Femur (tissue), 1 donor: ENCODE measurements at regions not wholly inside any gene's neighbourhood (a gene's known extent, or its start where the extent isn't known, plus 50 kb on each side); places are given as distances from the start of the nearest gene placed in this dataset.
A peak's percentile ranks its signal among the peaks of the same experiment; 100 is the strongest.
"Not testable (repeated sequence)": the region's sequence is repeated elsewhere in the genome, so short reads cannot be mapped to it uniquely, and the experiment has no call there.

Experiments
- DNase-seq: peaks from one replicate; pipeline ENCODE4 v3.0.0-alpha.2; 2017

- no peak for DNase-seq
Measured at GRCh38 chr2:53356291-53356905, 411.2 kb upstream of the CHAC2 start.

GRCh38 chr2:53353135-53354114 lies 414.2 kb upstream of the CHAC2 start:
- peak; percentile 40 for DNase-seq

DNA sequence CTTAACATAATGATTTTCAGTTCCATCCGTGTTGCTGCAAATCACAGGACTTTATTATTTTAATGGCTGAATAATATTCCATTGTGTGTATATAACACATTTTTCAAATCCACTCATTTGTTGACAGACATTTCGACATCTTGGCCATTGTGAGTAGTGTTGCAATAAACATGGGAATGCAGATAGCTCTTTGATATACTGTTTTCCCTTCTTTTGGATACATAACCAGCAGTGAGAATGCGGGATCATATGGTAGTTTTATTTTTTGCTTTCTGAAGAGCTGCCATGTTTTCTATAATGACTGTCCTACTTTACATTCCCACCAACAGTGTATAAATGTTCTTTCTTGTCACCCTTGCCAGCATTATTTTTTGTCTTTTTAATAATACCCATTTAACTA lies 420.3 kb upstream of the CHAC2 start:
- no peak for DNase-seq

- DNase-seq: no peak
Measured at GRCh38 chr2:53342248-53342647, 425.4 kb upstream of the CHAC2 start.

DNA sequence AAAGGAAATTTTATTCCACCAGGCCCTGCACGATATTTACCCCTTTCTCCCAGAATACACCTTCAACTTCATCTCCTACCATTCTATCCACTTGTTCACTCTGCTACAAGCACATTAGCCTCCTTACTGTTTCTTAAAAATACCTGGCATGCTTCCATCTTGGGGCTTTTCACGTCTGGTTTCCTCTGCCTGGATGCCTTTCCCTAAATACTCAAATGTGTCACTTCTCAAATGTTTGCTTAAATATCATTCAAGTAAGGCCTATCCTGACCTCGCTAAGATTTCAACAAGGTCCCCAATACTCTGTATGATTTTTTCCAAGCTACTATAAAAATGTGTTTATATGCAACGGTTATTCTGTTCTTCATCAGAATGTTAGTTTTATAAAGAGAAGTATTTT lies 433.0 kb upstream of the CHAC2 start:
- DNase-seq: no peak

GRCh38 chr2:53331667-53332066 lies 435.9 kb upstream of the CHAC2 start:
- no peak for DNase-seq

- DNase-seq: no peak
Measured at GRCh38 chr2:53317861-53318260, 449.7 kb upstream of the CHAC2 start.

DNA sequence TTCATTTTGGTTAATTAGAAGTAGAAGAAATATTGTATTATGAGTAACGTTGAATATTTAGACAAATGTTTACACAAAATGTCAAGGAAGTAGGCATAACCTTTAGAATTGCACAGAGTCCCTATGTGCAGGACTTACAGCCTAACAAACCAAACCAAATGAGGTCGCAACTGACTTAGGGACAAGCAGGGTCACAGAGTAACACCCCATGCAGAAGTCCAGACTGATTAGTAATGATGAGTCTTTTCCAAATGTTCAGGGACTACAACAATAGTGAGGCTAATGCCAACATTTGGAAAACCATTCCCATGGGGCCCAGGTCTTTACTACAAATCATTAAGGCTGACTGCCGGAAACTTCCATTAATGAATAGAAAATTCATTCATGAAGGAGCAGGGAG lies 452.5 kb upstream of the CHAC2 start:
- DNase-seq: no peak

DNA sequence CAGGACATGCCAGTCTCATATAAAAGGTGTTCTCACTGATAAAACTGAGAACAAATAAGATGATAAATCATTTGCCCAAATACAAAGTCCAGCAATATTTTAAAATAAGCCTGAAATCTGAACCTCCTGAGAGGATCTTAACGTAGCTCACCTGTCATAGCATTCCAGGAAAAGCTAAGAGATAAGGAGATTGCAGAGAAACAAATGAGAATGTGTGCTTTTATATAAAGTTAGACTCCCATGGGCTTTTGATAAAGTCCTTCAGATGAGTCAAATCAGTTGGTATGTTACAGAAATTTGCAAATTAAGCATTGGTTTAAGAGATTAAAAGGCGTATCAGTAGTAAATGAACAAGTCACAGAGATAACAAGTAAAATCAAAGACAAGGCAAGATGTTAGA lies 452.9 kb upstream of the CHAC2 start:
- no peak for DNase-seq

DNA sequence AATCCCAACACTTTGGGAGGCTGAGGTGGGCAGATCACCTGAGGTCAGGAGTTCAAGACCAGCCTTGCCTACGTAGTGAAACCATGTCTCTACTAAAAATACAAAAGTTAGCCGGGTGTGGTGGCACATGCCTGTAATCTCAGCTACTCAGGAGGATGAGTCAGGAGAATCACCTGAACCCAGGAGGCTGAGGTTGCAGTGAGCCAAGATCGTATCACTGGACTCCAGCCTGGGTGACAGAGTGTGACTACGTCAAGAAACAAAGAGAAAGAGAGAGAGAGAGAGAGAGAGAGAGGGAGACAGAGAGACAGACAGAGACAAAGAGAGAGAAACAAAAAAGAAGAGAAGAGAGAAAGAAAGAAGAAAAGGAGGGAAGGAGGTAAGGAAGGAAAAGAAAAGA lies 454.0 kb upstream of the CHAC2 start:
- DNase-seq: not testable (repeated sequence)

DNA sequence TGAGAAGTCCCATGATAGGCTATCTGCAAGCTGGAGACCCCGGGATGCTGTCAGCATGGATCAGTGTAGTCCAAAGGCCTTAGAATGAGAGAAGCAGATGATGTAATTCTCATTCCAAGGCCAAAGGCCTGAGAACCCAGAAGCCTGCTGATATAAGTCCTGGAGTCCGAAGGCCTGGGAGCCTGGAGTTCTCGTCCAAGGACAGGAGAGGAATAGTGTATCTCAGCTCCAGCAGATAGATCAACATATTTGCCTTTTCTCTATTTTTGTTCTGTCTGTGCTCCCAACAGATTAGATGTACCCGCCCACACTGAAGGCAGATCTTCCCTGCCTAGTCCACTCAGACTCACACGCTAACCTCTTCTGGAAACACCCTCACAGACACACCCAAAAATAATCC lies 454.9 kb upstream of the CHAC2 start:
- DNase-seq: no peak

DNA sequence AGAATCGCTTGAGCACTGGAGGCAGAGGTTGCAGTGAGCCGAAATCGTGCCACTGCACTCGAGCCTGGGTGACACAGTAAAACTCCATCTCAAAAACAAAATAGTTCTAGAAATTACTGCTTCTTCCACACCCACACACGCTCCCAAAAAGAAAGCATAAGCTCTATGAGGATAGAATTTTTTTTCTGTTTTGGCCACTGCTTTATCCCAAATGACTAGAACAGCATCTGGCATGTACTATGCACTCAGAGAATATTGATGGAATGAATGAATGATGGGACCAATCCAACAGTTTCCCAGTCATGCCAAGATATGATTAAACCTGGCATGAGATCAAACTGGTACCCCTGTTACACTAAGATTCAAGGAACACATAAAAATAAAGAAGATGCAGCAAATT lies 455.4 kb upstream of the CHAC2 start:
- DNase-seq: no peak

DNA sequence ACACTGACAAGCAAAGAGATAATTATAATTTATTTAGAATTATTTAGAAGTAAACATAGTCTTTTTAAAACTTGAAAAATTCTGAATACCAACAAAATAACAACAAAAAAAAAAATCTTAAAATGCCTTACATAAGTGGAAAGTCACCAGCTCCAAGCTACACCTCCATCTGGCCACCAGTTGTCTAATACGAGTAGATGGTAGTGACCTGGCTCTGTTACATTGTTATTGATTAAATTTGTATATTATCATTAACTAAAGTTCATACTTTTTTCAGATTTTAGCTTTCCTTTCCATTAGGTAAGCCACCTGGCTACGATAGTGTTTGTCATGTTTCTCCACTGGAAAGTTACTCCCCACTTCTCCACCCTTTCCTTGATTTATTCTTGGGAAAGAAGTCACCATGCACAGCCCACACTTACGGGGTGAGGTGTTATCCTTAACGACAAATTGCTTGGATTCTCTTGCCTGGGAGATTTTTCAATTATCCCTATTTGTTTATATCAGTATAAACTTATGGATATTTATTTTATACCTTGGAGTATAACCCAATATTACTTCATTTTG lies 464.5 kb upstream of the CHAC2 start:
- no peak for DNase-seq

GRCh38 chr2:53302455-53302854 lies 465.1 kb upstream of the CHAC2 start:
- DNase-seq: no peak

DNA sequence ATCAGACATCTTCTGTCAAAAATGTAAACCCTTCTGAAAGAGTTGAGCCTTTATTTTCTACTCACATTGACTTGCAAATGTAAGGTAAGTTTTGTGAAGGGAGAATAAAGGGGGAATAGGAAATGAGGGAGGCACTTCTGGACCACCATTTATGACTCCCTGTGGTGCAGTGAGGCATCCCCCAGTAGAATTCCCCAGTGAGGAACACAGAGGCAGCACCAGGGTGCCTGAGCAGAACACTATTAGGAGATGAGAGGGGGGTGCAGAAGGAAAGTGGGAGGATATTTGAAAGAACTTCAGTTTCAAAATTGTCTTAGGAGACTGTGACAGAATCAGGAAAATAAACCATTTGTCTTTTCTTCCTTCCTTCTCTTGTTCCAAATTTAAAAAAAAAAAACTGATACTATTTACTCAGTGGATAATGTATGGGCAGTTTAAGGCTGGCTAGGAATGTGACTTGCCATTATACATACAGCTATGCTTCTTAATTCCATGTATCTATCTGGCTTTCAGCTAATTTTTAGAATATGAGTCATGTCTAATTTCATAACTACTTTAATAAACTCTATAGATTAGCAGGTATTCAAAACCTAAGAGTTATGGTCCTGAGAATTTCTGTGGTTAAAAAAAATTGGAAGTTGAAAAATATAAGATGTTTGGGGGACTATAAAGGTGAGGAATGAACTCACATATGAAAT lies 478.1 kb upstream of the CHAC2 start:
- DNase-seq: no peak

DNA sequence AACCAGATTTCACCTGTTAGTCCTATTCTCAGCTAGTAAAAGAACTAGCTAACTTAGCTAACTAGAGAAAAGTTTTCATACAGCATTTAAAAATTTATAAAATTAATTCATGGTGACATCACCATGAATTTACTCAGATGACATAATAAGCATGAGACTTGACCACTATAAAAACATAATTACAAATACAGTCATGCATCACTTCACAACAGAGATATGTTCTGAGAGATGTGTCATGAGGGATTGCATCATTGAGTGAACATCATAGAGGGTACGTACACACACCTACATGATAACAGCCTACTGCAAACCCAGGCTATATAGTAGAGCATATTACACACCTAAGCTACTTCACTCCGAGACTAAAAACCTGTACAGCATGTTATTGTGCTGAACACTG lies 481.3 kb upstream of the CHAC2 start:
- no peak for DNase-seq

- no peak for DNase-seq
Measured at GRCh38 chr2:53275743-53276142, 491.9 kb upstream of the CHAC2 start.

- no peak for DNase-seq
Measured at GRCh38 chr2:53268626-53269025, 499.0 kb upstream of the CHAC2 start.

- DNase-seq: no peak
Measured at GRCh38 chr2:53268086-53268485, 499.5 kb upstream of the CHAC2 start.

DNA sequence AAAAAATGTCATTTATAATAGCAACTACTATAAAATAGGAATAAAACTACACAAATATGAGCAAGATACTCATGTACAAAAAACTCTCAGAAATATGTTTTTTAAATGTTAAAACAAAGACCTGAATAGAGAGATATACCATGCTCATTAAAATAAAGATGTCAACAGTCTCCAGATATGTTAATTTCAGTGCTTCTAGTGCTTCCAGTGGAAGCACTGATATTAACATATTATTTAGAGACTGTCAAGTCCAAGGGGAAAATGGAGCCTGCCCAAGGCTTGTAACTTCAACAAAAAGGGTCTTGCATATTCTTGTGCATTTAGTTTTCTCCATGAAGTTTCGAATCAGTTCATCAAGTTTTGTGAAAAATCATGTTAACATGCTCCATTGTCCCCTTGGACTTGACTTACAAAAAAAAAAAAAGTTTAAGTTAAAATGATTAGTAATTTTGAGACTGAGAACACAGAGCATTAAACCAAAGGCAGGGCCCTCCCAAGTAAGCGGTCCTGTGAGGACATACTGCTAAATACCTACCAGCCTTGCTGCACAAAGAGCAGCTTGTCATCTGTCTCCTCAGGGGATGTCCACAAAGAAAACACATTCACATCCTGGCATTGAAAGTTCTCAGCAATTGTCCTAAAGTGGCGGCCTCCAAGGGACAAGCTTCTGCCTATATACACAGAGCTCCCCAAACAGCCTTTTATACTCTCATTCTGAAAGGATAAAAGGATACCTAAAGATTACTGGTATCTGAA lies 501.9 kb upstream of the CHAC2 start:
- DNase-seq: no peak

DNA sequence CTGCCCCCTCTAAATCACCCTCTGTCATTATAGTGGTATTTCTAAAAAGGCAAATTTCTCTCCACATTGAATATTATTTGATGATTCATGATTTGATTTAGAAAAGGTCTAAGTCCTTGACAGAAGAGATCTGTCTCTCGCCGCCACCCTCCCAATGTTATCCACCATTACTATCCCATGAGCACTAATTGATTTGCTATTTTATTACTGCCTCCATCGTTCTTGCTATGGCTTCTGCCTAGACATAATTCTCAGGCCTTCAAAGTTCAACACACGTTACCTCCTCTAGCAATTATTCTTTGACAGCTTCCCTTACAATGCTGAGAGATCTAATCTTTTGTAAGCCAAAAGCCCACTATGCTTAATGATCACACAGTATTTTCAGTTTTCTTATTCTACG lies 507.0 kb upstream of the CHAC2 start:
- DNase-seq: no peak

DNA sequence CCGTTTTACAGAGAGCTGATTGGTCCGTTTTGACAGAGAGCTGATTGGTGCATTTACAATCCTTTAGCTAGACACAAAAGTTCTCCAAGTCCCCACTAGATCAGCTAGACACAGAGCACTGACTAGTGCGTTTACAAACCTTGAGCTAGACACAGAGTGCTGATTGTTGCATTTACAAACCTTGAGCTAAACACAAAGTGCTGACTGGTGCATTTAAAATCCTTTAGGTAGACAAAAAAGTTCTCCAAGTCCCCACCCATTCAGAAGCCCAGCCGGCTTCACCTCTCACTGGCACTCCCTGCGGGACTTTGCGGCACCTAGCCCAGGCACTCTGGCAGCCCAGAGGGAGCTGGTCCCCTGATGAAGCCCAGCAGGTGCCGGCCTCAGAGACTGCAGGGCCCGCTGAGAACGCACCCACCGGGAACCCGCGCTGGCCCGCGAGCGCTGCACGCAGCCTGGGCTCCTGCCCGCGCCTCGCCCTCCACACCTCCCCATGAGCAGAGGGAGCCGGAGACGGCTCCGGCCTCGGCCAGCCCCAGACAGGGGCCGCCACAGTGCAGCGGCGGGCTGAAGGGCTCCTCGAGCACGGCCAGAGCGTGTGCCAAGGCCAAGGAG lies 508.1 kb upstream of the CHAC2 start:
- DNase-seq: no peak
